ENCODE measurements at regions not wholly inside any gene's neighbourhood (a gene's known extent, or its start where the extent isn't known, plus 50 kb on each side); places are given as distances from the start of the nearest gene placed in this dataset.

- CTCF ChIA-PET: interaction anchor here (1.4 kb wide), 1 partner anchor 11 kb away, joined by 4 read pairs; no protein-coding TSS in a partner anchor
- POLR2A ChIA-PET: no interaction called here
- Mint-ChIP-seq H3K4me3 (no peak overlapping the region), H3K27ac (no peak overlapping the region), H3K4me1 (ENCODE audit: low read depth) (no peaks in the 10 kb centered on the region), H3K36me3 (ENCODE audit: low read depth) (no peaks in the 10 kb centered on the region), H3K27me3 (ENCODE audit: low read depth) (peaks cover 2% of the 10 kb centered on the region), H3K9me3 (ENCODE audit: insufficient read depth) (no peaks in the 10 kb centered on the region)
- ATAC-seq (no peak), DNase-seq (no peak)
These were observed 255.6 kb downstream of the NSG2 start for GRCh38 chr5:174300941-174301761.

- ChIA-PET CTCF (no interaction called here), POLR2A (no interaction called here)
- no peaks in the 10 kb centered on the region for H3K36me3 Mint-ChIP-seq (ENCODE audit: low read depth)
- H3K27ac Mint-ChIP-seq: no peak overlapping the region
- no peaks in the 10 kb centered on the region for H3K9me3 Mint-ChIP-seq (ENCODE audit: insufficient read depth)
- H3K27me3 Mint-ChIP-seq (ENCODE audit: low read depth): peaks cover 2% of the 10 kb centered on the region
- ATAC-seq: no peak
- no peak for DNase-seq
- H3K4me3 Mint-ChIP-seq: no peak overlapping the region
- H3K4me1 Mint-ChIP-seq (ENCODE audit: low read depth): no peaks in the 10 kb centered on the region
These were observed 256.5 kb downstream of the NSG2 start for GRCh38 chr5:174301848-174302625.

- Mint-ChIP-seq H3K9me3 (ENCODE audit: insufficient read depth) (no peaks in the 10 kb centered on the region), H3K4me3 (no peak overlapping the region), H3K36me3 (ENCODE audit: low read depth) (no peaks in the 10 kb centered on the region), H3K4me1 (ENCODE audit: low read depth) (no peaks in the 10 kb centered on the region), H3K27me3 (ENCODE audit: low read depth) (peaks cover 2% of the 10 kb centered on the region), H3K27ac (no peak overlapping the region)
- CTCF ChIA-PET: interaction anchor here (0.6 kb wide), 1 partner anchor 9 kb away, joined by 3 read pairs; no protein-coding TSS in a partner anchor
- DNase-seq (no peak), ATAC-seq (no peak)
- POLR2A ChIA-PET: no interaction called here
These were observed 257.5 kb downstream of the NSG2 start for GRCh38 chr5:174303035-174303434.

GRCh38 chr5:174303437-174304045 lies 258.0 kb downstream of the NSG2 start:
- DNase-seq (no peak), ATAC-seq (no peak)
- Mint-ChIP-seq H3K4me1 (ENCODE audit: low read depth) (no peaks in the 10 kb centered on the region), H3K4me3 (no peak overlapping the region), H3K27ac (no peak overlapping the region), H3K9me3 (ENCODE audit: insufficient read depth) (no peaks in the 10 kb centered on the region), H3K36me3 (ENCODE audit: low read depth) (no peaks in the 10 kb centered on the region), H3K27me3 (ENCODE audit: low read depth) (peaks cover 2% of the 10 kb centered on the region)
- ChIA-PET POLR2A (no interaction called here), CTCF (interaction anchor here (0.6 kb wide), 1 partner anchor 8 kb away, joined by 3 read pairs; no protein-coding TSS in a partner anchor)

- Mint-ChIP-seq H3K27me3 (ENCODE audit: low read depth) (no peaks in the 10 kb centered on the region), H3K4me1 (ENCODE audit: low read depth) (no peaks in the 10 kb centered on the region), H3K27ac (no peak overlapping the region), H3K36me3 (ENCODE audit: low read depth) (no peaks in the 10 kb centered on the region), H3K4me3 (no peak overlapping the region), H3K9me3 (ENCODE audit: insufficient read depth) (no peaks in the 10 kb centered on the region)
- no peak for DNase-seq
- ChIA-PET CTCF (no interaction called here), POLR2A (no interaction called here)
- ATAC-seq: no peak
These were observed 259.8 kb downstream of the NSG2 start for GRCh38 chr5:174305241-174305681.

- H3K4me1 Mint-ChIP-seq (ENCODE audit: low read depth): no peaks in the 10 kb centered on the region
- POLR2A ChIA-PET: no interaction called here
- H3K36me3 Mint-ChIP-seq (ENCODE audit: low read depth): no peaks in the 10 kb centered on the region
- no peak overlapping the region for H3K27ac Mint-ChIP-seq
- no peak for DNase-seq
- no peak overlapping the region for H3K4me3 Mint-ChIP-seq
- no peak for ATAC-seq
- no peaks in the 10 kb centered on the region for H3K9me3 Mint-ChIP-seq (ENCODE audit: insufficient read depth)
- H3K27me3 Mint-ChIP-seq (ENCODE audit: low read depth): peaks cover 8% of the 10 kb centered on the region
- CTCF ChIA-PET: no interaction called here
These were observed 261.0 kb downstream of the NSG2 start for GRCh38 chr5:174306345-174307030.

GRCh38 chr5:174307031-174307408 lies 261.5 kb downstream of the NSG2 start:
- no peak for ATAC-seq
- CTCF ChIA-PET: no interaction called here
- H3K9me3 Mint-ChIP-seq (ENCODE audit: insufficient read depth): no peaks in the 10 kb centered on the region
- H3K4me1 Mint-ChIP-seq (ENCODE audit: low read depth): no peaks in the 10 kb centered on the region
- H3K27me3 Mint-ChIP-seq (ENCODE audit: low read depth): peaks cover 8% of the 10 kb centered on the region
- H3K4me3 Mint-ChIP-seq: no peak overlapping the region
- H3K27ac Mint-ChIP-seq: no peak overlapping the region
- POLR2A ChIA-PET: no interaction called here
- H3K36me3 Mint-ChIP-seq (ENCODE audit: low read depth): no peaks in the 10 kb centered on the region
- no peak for DNase-seq

- Mint-ChIP-seq H3K4me1 (ENCODE audit: low read depth) (no peaks in the 10 kb centered on the region), H3K27ac (no peak overlapping the region), H3K4me3 (no peak overlapping the region), H3K36me3 (ENCODE audit: low read depth) (no peaks in the 10 kb centered on the region), H3K9me3 (ENCODE audit: insufficient read depth) (no peaks in the 10 kb centered on the region), H3K27me3 (ENCODE audit: low read depth) (peaks cover 10% of the 10 kb centered on the region)
- ChIA-PET CTCF (no interaction called here), POLR2A (no interaction called here)
- DNase-seq (no peak), ATAC-seq (no peak)
These were observed 262.3 kb downstream of the NSG2 start for GRCh38 chr5:174307656-174308271.

GRCh38 chr5:174309131-174309795 lies 263.8 kb downstream of the NSG2 start:
- no peak overlapping the region for H3K27ac Mint-ChIP-seq
- no peaks in the 10 kb centered on the region for H3K4me1 Mint-ChIP-seq (ENCODE audit: low read depth)
- H3K27me3 Mint-ChIP-seq (ENCODE audit: low read depth): peaks cover 11% of the 10 kb centered on the region
- ATAC-seq: no peak
- ChIA-PET CTCF (no interaction called here), POLR2A (no interaction called here)
- no peaks in the 10 kb centered on the region for H3K36me3 Mint-ChIP-seq (ENCODE audit: low read depth)
- H3K9me3 Mint-ChIP-seq (ENCODE audit: insufficient read depth): no peaks in the 10 kb centered on the region
- DNase-seq: no peak
- no peak overlapping the region for H3K4me3 Mint-ChIP-seq

GRCh38 chr5:174310243-174310642 lies 264.7 kb downstream of the NSG2 start:
- Mint-ChIP-seq H3K36me3 (ENCODE audit: low read depth) (no peaks in the 10 kb centered on the region), H3K27me3 (ENCODE audit: low read depth) (peaks cover 11% of the 10 kb centered on the region), H3K9me3 (ENCODE audit: insufficient read depth) (no peaks in the 10 kb centered on the region), H3K27ac (no peak overlapping the region), H3K4me1 (ENCODE audit: low read depth) (no peaks in the 10 kb centered on the region), H3K4me3 (no peak overlapping the region)
- POLR2A ChIA-PET: interaction anchor here (0.6 kb wide), 1 partner anchor 1064 kb away, joined by 5 read pairs; no protein-coding TSS in a partner anchor
- ATAC-seq: no peak
- DNase-seq: no peak
- CTCF ChIA-PET: no interaction called here

GRCh38 chr5:174310706-174311105 lies 265.2 kb downstream of the NSG2 start:
- Mint-ChIP-seq H3K4me3 (no peak overlapping the region), H3K27ac (no peak overlapping the region), H3K4me1 (ENCODE audit: low read depth) (no peaks in the 10 kb centered on the region), H3K9me3 (ENCODE audit: insufficient read depth) (no peaks in the 10 kb centered on the region), H3K27me3 (ENCODE audit: low read depth) (peaks cover 11% of the 10 kb centered on the region), H3K36me3 (ENCODE audit: low read depth) (no peaks in the 10 kb centered on the region)
- ChIA-PET CTCF (interaction anchor here (1.7 to 1.9 kb wide), 3 partner anchors 14 to 695 kb away, joined by 9 to 15 read pairs (median 11); partner anchors contain the start of gene BOD1), POLR2A (interaction anchor here (0.6 kb wide), 1 partner anchor 1063 kb away, joined by 5 read pairs; no protein-coding TSS in a partner anchor)
- ATAC-seq (no peak), DNase-seq (no peak)

Measured in activated CD8-positive, alpha-beta T cell treated with anti-CD3 and anti-CD28 coated beads, Interleukin-2, amount 10 ng/mL, durations not matched to agents 7 days and 5 days (primary cell).